GM12878 (cell line): ENCODE measurements at regions not wholly inside any gene's neighbourhood (a gene's known extent, or its start where the extent isn't known, plus 50 kb on each side); places are given as distances from the start of the nearest gene placed in this dataset.

Experiments
- EZH2 ChIP-seq: IDR thresholded peaks from 2 replicates; pipeline ENCODE4 v1.6.1; 2012; ENCODE audit warnings: low read depth, mild to moderate bottlenecking, control low read depth, inconsistent platforms, low read length, borderline replicate concordance; ENCODE audit not compliant: control insufficient read depth
- PAX5 ChIP-seq: IDR thresholded peaks from 2 replicates; pipeline ENCODE4 v1.6.1; 2011; ENCODE audit warnings: low read depth, low read length, borderline replicate concordance
- RAD21 ChIP-seq: IDR thresholded peaks from 2 replicates; pipeline ENCODE4 v1.6.1; 2011; ENCODE audit warnings: mild to moderate bottlenecking, low read depth, low read length, moderate library complexity; ENCODE audit not compliant: insufficient read depth
- RAD51 ChIP-seq: fragments of 450-650 bp; IDR thresholded peaks from 2 replicates; pipeline ENCODE4 v1.6.1; 2016; ENCODE audit warnings: moderate library complexity, mild to moderate bottlenecking, inconsistent platforms
- RBBP5 ChIP-seq: fragments of 200-600 bp; sonication (generic); conservative IDR thresholded peaks from 2 replicates; pipeline ENCODE4 v1.6.1; 2016
- RELA ChIP-seq: fragments of 450-650 bp; IDR thresholded peaks from 2 replicates; pipeline ENCODE4 v1.8.0; 2014; ENCODE audit warnings: borderline replicate concordance; ENCODE audit not compliant: partially characterized antibody
- SMAD1 ChIP-seq: fragments of 450-650 bp; IDR thresholded peaks from 2 replicates; pipeline ENCODE4 v1.6.1; 2018; ENCODE audit warnings: mild to moderate bottlenecking, low read depth; ENCODE audit not compliant: partially characterized antibody
- YY1 ChIP-seq: IDR thresholded peaks from 2 replicates; pipeline ENCODE4 v1.6.1; 2011; ENCODE audit warnings: low read depth, mild to moderate bottlenecking, low read length
- TF ChIP-seq, protein P1 (sequence below): IDR thresholded peaks from 2 replicates; pipeline ENCODE4 v1.6.1; 2012; ENCODE audit warnings: low read depth, low read length, improper control_type of control experiment
- TF ChIP-seq, protein P2 (sequence below), 3 experiments: IDR thresholded peaks in 2 of 3; conservative IDR thresholded peaks in 1 of 3; 2 replicates each; pipeline ENCODE4 v1.5.1; 2011; ENCODE audit warnings: low read depth in 3 of 3, low read length in 3 of 3, mild to moderate bottlenecking in 3 of 3, control low read depth in 2 of 3, moderate library complexity in 2 of 3, inconsistent platforms in 1 of 3, mixed read lengths in 1 of 3; ENCODE audit not compliant: control insufficient read depth in 2 of 3, insufficient read depth in 1 of 3; ENCODE audit errors: extremely low read depth in 1 of 3

DNA sequence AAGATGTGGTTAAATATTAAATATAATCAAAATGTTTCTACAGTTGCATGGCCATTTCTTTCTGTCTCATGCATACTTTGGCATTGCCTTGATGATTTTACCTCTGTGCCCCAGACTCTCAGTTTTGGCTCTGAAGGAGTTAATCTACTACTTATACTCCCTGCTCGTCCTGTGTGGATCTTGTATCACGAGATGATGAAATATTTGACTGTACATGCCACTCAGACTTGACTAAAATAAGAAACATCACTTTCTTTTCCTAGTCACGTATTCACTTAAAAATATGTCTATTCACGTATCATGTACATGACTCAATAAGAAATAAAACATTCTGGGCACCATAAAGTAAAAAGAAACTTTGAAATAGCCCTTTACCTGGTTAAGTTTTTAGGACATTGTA lies 397.7 kb downstream of the RFPL4B start:
- TF ChIP-seq, protein P1, sequence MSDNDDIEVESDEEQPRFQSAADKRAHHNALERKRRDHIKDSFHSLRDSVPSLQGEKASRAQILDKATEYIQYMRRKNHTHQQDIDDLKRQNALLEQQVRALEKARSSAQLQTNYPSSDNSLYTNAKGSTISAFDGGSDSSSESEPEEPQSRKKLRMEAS, result no peak
- TF ChIP-seq, protein P2, sequence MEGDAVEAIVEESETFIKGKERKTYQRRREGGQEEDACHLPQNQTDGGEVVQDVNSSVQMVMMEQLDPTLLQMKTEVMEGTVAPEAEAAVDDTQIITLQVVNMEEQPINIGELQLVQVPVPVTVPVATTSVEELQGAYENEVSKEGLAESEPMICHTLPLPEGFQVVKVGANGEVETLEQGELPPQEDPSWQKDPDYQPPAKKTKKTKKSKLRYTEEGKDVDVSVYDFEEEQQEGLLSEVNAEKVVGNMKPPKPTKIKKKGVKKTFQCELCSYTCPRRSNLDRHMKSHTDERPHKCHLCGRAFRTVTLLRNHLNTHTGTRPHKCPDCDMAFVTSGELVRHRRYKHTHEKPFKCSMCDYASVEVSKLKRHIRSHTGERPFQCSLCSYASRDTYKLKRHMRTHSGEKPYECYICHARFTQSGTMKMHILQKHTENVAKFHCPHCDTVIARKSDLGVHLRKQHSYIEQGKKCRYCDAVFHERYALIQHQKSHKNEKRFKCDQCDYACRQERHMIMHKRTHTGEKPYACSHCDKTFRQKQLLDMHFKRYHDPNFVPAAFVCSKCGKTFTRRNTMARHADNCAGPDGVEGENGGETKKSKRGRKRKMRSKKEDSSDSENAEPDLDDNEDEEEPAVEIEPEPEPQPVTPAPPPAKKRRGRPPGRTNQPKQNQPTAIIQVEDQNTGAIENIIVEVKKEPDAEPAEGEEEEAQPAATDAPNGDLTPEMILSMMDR (IDR thresholded peaks at IDR 0.05 in 2 of 3, conservative IDR thresholded peaks at IDR 0.05 in 1 of 3; ENCODE audit: control insufficient read depth in 2 of 3, extremely low read depth in 1 of 3, insufficient read depth in 1 of 3, low read depth in 3 of 3, low read length in 3 of 3), result no peak
- TF ChIP-seq PAX5, result no peak
- TF ChIP-seq RBBP5, result no peak
- TF ChIP-seq RAD21, result no peak
- TF ChIP-seq YY1, result no peak
- TF ChIP-seq EZH2, result no peak
- no peak for TF ChIP-seq SMAD1
- no peak for TF ChIP-seq RAD51
- no peak for TF ChIP-seq RELA
